ENCODE measurements at regions not wholly inside any gene's neighbourhood (a gene's known extent, or its start where the extent isn't known, plus 50 kb on each side); places are given as distances from the start of the nearest gene placed in this dataset.
"Not testable (repeated sequence)": the region's sequence is repeated elsewhere in the genome, so short reads cannot be mapped to it uniquely, and the experiment has no call there.

- Histone ChIP-seq H3K4me1 (peaks cover 97% of the 10 kb centered on the region), H3K4me2 (peak overlapping the region; percentile 84), H4K20me1 (no peaks in the 10 kb centered on the region), H3K27ac (no peak overlapping the region), H3K27me3 (no peaks in the 10 kb centered on the region), H3K4me3 (no peak overlapping the region), H3K9ac (no peak overlapping the region), H3K9me3 (peaks cover 6% of the 10 kb centered on the region; the same call in 1 of the 2 replicates), H3K36me3 (no peaks in the 10 kb centered on the region)
- TF ChIP-seq Cebpa-rat (IDR thresholded peaks at IDR 0.05) = no peak
Measured at GRCh38 chr7:356087-356486, 66.1 kb downstream of the FOXL3 start.

- Histone ChIP-seq H3K4me2 (peak overlapping the region; percentile 84), H3K4me1 (peaks cover 97% of the 10 kb centered on the region), H3K36me3 (no peaks in the 10 kb centered on the region), H3K27ac (peak overlapping the region; percentile 93; the same call in 1 of the 2 replicates), H4K20me1 (no peaks in the 10 kb centered on the region), H3K9ac (no peak overlapping the region; the same call in 1 of the 2 replicates), H3K27me3 (no peaks in the 10 kb centered on the region), H3K9me3 (peaks cover 6% of the 10 kb centered on the region; the same call in 1 of the 2 replicates), H3K4me3 (no peak overlapping the region)
- TF ChIP-seq Cebpa-rat (IDR thresholded peaks at IDR 0.05) = no peak
Measured at GRCh38 chr7:356691-357462, 66.9 kb downstream of the FOXL3 start.

DNA sequence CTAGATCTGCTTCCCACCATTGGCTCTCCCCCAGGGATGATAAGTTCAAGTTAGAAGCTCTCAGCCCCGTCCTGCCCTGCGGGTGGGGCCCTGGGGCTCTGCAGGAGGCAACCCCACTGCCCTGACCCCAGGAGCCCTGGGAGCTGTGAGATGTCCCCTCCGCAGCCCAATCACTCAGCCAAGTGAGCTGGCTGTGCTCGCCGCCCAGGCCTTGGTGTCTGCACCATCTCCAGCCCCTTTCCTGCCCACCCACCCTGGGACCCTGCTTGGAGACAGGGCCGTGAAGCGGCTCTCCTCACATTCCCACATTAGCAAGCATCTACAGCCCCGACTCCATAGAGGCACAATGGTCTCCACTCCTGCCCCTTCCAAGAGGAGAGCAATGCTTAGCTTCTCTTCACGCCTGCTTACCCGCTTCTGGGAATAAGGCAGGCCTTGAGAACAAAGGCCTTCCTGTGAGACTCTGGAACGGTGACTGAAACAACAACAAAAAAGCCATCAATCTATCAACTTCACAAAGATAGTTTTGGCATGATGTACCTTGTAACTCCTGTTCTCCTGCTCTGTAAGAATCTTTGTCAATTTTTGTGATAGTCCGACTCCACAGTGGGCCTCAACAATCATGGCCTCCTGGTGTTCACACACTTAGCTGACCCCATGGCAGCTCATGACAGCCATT, 67.7 kb downstream of the FOXL3 start:
- H3K9me3 ChIP-seq = peaks cover 6% of the 10 kb centered on the region; the same call in 1 of the 2 replicates
- peaks cover 97% of the 10 kb centered on the region for H3K4me1 ChIP-seq
- H3K27me3 ChIP-seq = no peaks in the 10 kb centered on the region
- TF ChIP-seq Cebpa-rat (IDR thresholded peaks at IDR 0.05) = no peak
- peak overlapping the region; percentile 84 for H3K4me2 ChIP-seq
- H3K27ac ChIP-seq = peak overlapping the region; percentile 93; the same call in 1 of the 2 replicates
- H4K20me1 ChIP-seq = no peaks in the 10 kb centered on the region
- H3K36me3 ChIP-seq = no peaks in the 10 kb centered on the region
- H3K9ac ChIP-seq = no peak overlapping the region; the same call in 1 of the 2 replicates
- no peak overlapping the region for H3K4me3 ChIP-seq

DNA sequence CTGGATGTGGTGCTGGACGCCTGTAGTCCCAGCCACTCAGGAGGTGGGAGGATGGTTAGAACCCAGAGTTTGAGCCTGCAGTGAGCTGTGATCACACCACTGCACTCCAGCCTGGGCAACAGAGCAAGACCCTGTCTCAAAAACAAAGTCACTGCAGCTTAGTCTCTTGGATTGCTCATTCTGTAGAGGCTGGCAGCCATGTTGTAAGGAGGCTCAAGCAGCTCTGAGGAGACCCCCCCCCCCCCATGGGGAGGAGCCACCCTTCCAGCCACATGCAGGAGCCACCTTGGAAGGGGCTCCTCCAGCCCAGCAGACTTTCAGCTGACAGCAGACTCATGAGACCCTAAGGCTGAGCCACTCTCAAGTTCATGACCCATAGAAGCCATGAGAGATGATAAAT, 68.4 kb downstream of the FOXL3 start:
- no peaks in the 10 kb centered on the region for H4K20me1 ChIP-seq
- peak overlapping the region; percentile 84 for H3K4me2 ChIP-seq
- TF ChIP-seq Cebpa-rat (IDR thresholded peaks at IDR 0.05) = no peak
- H3K9ac ChIP-seq = no peak overlapping the region
- H3K27me3 ChIP-seq = no peaks in the 10 kb centered on the region
- peak overlapping the region; percentile 93 for H3K27ac ChIP-seq
- peaks cover 97% of the 10 kb centered on the region for H3K4me1 ChIP-seq
- peaks cover 6% of the 10 kb centered on the region; the same call in 1 of the 2 replicates for H3K9me3 ChIP-seq
- H3K4me3 ChIP-seq = no peak overlapping the region
- no peaks in the 10 kb centered on the region for H3K36me3 ChIP-seq

DNA sequence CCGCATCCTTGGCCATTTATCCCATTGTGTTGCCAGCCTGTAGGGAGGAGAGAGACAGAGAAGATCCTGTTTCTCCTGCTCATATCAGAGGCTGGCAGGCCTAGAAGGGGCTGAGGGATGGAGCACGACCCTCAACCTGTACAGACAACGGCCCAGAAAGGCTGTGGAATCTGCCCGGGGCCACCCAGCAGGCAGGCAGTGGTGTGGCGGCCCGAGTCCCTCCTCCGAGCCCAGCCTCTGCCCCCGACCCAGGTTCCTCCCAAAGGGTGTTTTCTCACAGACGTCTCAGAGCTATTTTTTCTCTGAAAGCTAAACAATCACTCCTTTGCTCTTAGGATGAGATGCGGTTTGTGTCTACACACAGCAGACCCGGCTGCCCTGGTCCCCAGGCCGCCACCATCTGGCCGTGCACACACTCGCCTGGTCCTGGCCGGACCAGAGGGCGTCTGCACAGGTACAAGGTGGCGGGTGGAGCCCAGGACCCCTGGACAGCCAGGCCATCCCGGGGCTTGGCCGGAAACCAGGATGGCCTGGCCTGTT, 69.3 kb downstream of the FOXL3 start:
- Histone ChIP-seq H3K9me3 (peaks cover 6% of the 10 kb centered on the region; the same call in 1 of the 2 replicates), H3K4me2 (peak overlapping the region; percentile 84), H3K36me3 (no peaks in the 10 kb centered on the region), H3K4me1 (peaks cover 97% of the 10 kb centered on the region), H3K27ac (peak overlapping the region; percentile 93), H3K9ac (peak overlapping the region; percentile 74), H3K27me3 (no peaks in the 10 kb centered on the region), H4K20me1 (no peaks in the 10 kb centered on the region), H3K4me3 (peak overlapping the region; percentile 46)
- TF ChIP-seq Cebpa-rat (IDR thresholded peaks at IDR 0.05) = no peak

DNA sequence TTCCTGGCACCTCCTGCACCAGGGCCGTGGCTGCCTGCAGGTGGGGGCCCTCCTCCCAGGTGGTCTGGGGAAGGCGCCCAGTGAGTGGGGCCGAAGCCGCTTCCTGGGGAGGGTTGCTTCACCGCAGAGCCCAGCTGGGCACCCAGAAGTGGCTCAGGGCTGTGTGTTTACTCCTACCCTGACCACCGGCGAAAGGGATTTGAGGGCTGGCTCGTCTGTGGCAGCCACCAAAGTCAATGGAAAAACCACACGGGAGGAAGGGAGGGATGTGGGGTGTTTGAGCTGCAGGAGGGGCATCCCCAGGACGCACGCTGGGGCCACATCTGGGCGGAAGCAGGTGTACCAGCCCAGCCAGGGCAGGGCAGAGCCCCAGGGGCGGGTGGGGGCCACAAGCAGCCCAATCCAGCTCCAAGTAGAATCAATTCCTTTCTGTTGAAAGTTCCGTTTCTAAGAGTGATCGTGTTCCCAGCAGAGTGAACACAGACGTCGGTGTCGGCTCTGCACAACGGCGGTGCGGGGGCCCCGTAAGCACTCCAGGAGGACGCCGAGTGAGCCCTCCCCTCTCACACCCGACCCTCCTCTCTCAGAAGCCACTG, 69.9 kb downstream of the FOXL3 start:
- TF ChIP-seq Cebpa-rat (IDR thresholded peaks at IDR 0.05) = peak; percentile 59; the same call in 1 of the 2 replicates
- H3K9me3 ChIP-seq = peaks cover 6% of the 10 kb centered on the region; the same call in 1 of the 2 replicates
- no peaks in the 10 kb centered on the region for H3K36me3 ChIP-seq
- no peaks in the 10 kb centered on the region for H3K27me3 ChIP-seq
- peak overlapping the region; percentile 74 for H3K9ac ChIP-seq
- H3K4me1 ChIP-seq = peaks cover 97% of the 10 kb centered on the region
- no peaks in the 10 kb centered on the region for H4K20me1 ChIP-seq
- peak overlapping the region; percentile 84 for H3K4me2 ChIP-seq
- H3K4me3 ChIP-seq = peak overlapping the region; percentile 46
- H3K27ac ChIP-seq = peak overlapping the region; percentile 93

DNA sequence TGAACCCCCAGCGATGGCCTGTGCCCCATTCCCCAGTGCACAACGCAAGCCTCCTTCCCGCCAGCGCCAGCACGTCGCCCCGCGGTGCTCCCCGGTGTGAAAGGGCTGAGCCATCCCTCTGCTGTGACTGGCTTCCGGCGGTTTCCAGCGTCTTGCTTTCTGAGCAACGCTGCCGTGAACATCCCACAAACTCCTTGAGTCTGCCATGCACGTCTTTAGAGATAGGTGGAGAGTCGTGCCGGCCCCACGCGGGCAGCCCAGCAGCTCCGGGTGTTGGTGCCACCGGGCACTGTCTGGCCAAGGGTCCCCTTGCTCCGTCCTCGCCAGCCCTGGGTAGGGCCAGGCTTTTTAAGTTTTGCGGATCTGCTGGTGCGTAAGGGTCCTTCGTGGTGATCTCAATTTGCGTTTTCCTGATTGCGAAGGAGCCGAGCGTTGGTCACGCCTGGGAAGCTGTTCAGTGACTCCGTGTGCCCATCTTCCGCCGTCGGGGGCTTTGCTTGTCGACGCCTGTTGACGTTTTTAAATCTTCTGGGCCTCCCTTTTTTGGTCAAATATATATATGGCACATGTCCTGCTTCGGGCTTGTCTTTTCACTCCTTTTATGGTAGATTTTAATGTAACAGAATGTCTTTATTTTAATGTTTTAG, 70.6 kb downstream of the FOXL3 start:
- peak overlapping the region; percentile 93 for H3K27ac ChIP-seq
- H3K27me3 ChIP-seq = no peaks in the 10 kb centered on the region
- peaks cover 97% of the 10 kb centered on the region for H3K4me1 ChIP-seq
- peak overlapping the region; percentile 74 for H3K9ac ChIP-seq
- peak overlapping the region; percentile 46 for H3K4me3 ChIP-seq
- no peak for TF ChIP-seq Cebpa-rat (IDR thresholded peaks at IDR 0.05)
- H3K36me3 ChIP-seq = no peaks in the 10 kb centered on the region
- H3K9me3 ChIP-seq = peaks cover 6% of the 10 kb centered on the region; the same call in 1 of the 2 replicates
- no peaks in the 10 kb centered on the region for H4K20me1 ChIP-seq
- H3K4me2 ChIP-seq = peak overlapping the region; percentile 84

- not testable (repeated sequence) for H3K9me3 ChIP-seq
Measured at GRCh38 chr7:361182-361581, 71.2 kb downstream of the FOXL3 start.

More at GRCh38 chr7:361182-361581, 71.2 kb downstream of the FOXL3 start:
- H3K4me1 ChIP-seq = peaks cover 100% of the 10 kb centered on the region
- H3K4me3 ChIP-seq, H3K36me3 ChIP-seq, H3K27me3 ChIP-seq, H4K20me1 ChIP-seq: not testable (repeated sequence)
- H3K4me2 ChIP-seq = peak overlapping the region; percentile 84
- H3K9ac ChIP-seq = peak overlapping the region; percentile 74; the same call in 1 of the 2 replicates
- H3K27ac ChIP-seq = peak overlapping the region; percentile 93
